Activated T-helper 1 cell treated with anti-CD3 and anti-CD28 coated beads, Interleukin-2, amount 50 U/mL, for 16 hours (primary cell): ENCODE measurements at regions not wholly inside any gene's neighbourhood (a gene's known extent, or its start where the extent isn't known, plus 50 kb on each side); places are given as distances from the start of the nearest gene placed in this dataset.

Experiments used
- DNase-seq, 2 donors: peaks; one replicate each; pipeline ENCODE4 v3.0.0-alpha.2; 2020; ENCODE audit warnings: low read depth in 1 of 2, low spot score in 1 of 2

DNA sequence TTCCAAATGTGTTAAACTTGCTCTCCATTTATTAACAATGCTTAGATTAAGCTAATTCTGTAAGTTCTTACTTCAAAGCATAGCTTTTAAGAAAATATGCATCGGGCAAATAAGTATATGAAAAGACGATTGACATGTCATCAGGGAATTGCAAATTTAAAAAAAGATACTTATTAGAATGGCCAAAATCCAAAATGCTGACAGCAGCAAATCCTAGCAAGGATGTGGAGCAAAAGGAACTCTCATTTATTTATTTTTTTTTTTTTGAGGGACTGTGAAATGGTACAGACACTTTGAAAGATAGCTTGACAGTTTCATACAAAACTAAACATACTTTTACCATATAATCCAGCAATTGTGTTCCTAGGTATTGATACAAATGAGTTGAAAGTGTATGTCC is 779.5 kb upstream of the MDGA2 start:
- no peak for DNase-seq

DNA sequence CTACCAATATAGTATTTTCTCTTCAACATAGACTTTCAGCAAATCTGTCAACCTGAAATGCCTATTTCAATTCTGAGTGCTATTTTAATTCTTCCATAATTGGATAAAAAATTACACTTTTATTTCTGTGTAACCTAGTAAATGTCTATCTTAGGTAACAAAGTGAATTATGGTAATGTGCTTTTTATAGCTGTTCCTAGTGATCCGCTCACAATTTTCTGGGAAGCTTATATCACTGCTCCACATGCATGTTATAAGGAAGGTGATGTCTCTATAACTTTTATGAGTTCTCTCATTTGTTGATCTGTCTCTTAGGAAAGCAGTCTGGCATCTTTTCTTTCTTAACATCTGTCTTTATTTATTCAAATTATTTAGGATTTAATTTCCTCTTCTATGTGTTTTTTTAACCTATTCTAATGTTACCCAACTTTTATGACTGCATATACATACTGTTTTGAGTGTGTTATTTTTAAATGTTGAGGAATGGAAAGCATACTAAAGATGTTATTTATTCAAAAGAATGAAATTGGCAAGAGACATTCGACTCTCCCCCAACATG is 777.1 kb upstream of the MDGA2 start:
- DNase-seq, result no peak

DNA sequence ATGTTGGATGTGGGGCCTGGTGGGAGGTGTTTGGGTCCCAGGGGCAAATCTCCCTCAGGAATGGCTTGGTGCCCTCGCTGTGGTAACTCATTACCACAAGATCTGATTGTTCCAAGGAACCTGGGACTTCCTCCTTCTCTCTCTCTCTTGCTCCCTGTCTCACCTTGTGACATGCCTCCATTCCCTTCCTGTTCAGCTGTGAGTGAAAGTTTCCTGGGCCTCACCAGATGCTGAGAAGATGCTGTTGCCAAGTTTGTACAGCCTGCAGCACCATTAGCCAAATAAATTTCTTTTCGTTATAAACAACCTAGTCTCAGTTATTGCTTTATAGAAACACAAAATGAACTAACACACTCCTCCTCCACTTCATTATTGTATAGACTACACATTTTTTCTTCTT is 759.8 kb upstream of the MDGA2 start:
- DNase-seq, result no peak

DNA sequence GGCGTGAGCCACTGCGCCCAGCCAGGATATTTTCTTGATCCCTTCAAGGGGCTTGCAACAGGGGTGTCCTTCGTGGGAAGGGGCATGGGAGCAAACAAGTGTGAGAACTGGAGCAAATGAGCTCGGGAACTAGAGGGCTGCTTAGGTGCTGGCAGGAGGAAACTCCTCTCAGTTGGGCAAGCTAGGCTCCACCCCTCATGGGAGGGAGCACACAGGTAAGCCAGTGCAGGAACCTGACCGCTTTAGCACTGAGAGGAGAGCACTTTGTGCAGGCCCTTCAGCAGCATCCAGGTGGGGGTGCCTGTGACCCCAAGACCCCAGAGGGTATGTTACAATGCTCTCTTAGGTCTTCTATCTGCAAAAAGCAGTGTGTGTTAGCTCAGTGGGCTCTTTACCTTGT is 755.4 kb upstream of the MDGA2 start:
- DNase-seq, result no peak

DNA sequence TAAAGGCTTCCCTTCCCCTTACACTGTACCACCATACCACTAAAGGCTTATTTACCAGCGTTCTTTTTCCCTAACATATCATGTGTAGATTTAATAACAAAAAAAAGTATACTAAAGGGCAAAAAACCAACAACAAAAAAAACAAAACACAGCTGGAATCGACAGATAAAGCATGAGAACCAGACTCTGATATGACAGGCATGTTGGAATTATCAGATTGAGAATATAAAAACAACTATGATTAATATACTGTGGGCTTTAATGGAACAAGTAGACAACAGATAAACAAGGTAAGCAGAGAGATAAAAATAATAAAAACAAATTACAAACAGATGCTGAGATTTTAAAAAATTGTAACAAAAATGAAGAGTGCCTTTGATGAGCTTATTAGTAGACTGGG is 754.1 kb upstream of the MDGA2 start:
- DNase-seq, result no peak

DNA sequence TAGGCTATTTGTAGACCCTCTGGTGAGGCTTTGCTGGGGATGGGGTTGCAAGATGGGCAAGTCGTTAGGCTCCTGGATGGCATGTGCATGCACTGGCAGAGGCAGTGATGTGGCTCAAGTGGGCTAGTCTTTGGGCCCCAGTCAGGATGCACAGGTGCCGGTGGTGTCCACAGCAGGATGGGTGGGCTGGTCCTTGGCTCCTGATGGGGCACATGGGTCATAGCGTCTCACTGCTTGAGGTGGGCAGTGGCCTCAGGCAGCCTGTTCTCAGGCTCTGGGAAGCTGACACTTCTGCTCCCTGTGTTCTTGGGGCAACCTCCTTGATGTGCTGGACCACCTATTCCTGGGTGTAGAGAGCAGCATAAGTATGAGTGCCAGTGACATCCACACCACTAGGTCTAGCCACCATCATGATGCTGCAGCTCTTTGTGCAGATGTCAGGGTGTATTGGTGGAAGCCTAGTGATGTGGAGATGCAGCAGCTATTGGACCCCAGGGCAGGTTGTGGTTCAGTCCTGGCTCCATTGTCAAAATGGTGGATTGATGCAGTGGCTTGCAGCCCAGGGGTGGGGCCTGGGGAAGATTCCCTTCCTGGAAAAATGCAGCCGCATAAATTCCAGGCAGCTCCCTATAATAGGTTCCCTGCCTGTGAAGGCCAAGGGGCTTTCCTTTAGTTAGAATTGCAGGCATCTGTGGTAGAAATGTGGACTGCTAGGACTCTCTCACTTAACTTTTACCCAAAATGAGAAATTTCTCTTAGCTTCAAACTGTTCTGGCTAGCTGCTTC is 742.5 kb upstream of the MDGA2 start:
- no peak for DNase-seq

DNA sequence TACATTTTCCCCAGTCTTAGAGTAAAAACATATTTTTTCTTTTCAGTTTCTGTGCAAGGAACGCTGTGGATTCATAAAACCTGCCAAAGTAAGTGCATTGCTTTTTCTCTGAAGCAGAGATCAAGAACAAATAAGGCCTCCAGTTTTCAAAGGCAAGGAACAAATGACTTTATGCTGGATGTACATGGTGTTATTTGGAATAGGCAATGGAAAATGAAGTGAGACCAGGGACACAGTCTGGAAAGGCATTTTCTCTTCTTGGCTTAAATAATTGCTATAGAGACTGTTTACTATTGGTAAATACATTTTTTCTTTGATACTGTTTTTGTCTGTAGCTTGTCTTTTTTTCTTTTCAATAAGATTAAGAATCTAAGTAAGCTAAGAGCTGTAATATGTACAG is 725.9 kb upstream of the MDGA2 start:
- no peak for DNase-seq

DNA sequence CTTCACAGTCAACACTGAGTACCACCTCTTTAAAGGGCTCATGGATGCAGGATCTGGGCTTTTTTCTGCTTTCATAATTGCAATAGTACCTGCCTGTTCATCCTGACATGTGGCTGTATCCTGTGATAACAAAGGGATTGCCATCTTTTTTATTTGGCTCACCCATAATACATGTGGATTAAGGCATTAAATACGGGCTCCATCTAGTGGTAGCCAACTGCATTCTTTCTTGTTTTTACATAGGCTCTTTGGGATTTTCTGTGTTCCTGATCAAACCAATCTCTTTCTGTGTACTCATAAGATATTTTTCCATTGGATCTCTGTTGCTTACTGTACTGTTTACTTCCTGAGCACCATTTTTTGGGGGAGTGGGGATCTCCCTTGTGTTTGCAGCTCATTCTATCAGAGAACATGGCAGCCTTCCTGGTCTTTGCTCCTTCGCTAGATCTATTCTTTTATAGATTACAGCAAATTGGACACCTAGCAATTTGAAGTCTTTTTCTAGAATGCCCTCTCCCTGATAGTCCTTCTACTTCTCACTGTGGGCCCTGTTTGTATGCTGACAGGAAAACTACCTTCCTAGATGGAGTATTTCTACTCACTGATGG is 723.4 kb upstream of the MDGA2 start:
- DNase-seq, result no peak

DNA sequence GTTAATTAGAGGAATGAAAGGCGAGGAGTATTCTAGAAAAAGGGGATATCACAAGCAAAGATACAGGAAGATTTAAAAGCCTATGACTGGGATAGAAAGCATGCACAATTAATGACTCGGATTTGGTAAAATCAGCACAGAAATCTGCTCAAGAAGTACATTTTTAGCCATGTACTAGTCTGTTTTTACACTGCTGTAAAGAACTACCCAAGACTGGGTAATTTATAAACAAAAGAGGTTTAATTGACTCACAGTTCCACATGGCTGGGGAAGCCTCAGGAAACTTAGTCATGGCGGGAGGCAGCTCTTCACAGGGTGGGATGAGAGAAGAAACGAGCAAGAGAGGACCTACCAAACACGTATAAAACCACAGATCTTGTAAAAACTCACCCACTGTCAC is 716.3 kb upstream of the MDGA2 start:
- no peak for DNase-seq

DNA sequence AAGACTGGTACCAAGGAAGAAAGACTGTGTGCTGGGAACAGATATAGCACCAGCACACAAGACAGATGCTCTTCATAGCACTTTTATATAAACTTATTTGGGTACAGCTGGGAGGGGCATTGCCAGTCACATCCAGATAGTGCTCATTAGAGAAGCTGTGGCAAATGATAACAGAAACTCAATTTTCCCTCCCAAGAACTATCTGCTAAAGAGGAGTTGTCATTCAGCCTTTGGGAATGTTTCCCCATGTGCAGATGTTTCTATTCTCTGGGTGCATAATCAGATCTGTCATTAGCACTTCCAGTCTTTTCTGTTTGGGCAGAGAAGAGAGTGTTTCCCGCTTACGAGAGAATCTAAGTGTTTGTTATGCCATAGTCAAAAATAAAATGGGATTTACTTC is 714.9 kb upstream of the MDGA2 start:
- no peak for DNase-seq

DNA sequence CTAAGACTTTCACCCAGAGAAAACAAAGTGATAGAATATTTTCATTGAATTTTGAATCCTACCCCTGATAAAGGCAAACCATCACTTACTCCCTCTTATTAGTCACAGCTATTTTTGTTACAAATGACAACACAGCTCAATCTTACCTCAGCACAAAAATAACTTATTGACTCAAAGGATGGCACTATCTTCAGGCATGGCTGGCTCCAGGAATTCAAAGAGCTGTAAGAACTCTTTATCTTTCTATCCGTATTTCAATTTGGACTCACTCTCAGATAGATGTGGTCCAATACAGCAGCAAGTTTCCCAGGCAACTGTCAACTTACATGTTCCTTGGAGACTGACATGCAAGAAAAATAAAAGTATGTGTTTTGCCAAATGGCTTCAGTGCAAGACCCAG is 709.4 kb upstream of the MDGA2 start:
- DNase-seq, result no peak

DNA sequence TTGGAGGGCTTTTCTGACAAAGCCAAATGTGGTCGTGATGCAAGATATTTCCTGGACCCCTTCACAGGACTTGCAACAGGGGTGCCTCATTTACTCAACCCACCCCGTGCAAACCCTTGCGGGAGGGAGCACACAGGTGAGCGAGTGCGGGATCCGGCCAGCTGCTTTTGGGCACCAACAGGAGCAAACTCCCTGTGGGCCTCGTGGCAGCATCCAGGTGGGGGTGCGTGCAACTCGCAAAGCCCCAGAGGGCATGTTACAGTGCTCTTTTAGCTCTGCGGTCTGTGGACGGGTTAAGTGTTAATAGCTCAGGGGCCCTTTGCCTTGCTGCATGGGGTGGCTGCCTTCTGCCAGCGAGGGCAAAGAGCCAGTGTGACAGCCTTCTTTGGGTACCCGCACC is 707.6 kb upstream of the MDGA2 start:
- no peak for DNase-seq

DNA sequence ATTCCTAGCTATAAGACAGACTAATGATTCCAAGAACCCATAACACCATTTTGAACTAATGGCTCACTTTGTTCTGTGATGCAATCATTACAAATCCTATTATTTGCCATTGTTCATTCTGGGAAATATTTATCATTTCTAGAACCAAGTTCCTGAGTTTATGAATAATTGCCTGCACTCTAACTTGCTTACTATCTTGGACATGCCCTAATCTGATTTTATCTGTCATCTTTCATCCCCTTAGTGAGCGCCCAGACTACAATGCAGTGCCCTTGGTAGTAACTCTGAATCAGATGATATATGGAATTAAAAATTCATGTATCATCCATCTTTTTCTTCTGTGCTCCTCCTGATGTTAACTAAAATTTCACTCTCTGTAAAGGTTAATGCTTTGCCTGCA is 703.1 kb upstream of the MDGA2 start:
- DNase-seq, result no peak

DNA sequence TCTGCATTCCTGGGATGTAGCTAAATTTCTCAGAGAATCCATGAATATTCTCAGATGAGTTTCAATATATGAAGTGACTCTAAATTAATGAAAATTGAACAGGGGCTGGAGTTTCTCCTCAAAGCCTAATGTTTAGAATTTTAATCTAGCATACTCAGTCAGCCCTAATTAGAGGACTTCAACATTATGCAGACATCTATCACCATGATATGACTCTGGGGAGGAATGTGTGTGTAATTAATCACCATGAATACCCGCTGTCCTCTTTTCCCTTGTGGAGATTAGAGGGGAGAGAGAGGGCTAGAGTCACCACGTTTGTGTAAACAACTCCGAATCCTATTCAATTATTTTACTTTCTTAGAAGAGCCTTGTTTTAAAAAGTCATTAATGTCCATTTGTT is 698.6 kb upstream of the MDGA2 start:
- no peak for DNase-seq

DNA sequence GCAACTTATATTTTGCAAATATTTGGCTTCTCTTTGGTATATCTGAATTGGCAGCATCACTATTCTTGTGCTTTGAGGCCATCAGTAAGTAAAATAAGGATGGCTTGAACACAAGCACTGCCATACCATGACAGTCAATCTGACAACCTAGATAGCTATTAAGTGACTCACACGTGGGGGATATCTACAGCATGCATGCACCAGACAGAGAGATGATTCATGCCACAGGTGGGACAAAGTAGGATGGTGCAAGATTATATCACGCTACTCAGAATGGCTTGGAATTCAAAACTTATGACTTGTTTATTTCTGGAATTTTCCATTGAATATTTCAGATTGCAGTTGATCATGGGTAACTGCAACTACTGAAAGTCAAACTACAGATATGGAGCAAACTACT is 675.6 kb upstream of the MDGA2 start:
- no peak for DNase-seq

DNA sequence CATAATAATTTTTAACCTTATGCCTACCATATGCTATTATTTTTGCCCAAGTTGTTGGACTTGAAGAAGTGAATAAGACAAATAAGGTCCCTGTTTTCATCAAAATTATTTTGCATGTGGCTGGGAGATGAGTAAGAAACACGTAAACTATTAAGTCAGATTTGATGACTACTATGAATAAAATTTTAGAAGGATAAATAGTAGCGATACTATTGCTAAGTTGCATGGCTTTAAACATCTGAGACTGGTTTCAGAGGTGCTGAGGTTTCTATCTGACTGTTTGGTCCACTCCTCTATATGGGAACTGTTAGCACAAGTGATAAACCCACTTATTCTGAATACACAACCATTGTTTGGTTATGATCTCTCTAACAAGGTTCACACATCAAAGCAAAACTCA is 674.3 kb upstream of the MDGA2 start:
- DNase-seq, result no peak

DNA sequence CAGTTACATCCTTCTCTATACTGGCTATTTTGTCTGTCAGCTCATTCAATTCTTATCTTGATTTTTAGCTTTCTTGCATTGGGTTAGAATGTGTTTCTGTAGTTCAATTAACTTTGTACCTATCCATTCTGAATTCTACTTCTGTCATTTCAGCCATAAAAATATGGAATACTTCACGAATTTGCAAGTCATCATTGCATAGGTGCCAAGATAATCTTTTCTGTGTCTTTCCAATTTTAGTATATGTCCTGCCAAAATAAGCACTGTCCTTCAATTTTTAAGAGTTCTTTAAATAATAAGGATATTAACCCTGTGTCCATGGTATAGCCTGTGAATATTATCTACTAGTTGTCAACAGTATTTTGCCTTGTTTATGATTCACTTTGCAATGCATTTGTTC is 665.7 kb upstream of the MDGA2 start:
- DNase-seq, result no peak

DNA sequence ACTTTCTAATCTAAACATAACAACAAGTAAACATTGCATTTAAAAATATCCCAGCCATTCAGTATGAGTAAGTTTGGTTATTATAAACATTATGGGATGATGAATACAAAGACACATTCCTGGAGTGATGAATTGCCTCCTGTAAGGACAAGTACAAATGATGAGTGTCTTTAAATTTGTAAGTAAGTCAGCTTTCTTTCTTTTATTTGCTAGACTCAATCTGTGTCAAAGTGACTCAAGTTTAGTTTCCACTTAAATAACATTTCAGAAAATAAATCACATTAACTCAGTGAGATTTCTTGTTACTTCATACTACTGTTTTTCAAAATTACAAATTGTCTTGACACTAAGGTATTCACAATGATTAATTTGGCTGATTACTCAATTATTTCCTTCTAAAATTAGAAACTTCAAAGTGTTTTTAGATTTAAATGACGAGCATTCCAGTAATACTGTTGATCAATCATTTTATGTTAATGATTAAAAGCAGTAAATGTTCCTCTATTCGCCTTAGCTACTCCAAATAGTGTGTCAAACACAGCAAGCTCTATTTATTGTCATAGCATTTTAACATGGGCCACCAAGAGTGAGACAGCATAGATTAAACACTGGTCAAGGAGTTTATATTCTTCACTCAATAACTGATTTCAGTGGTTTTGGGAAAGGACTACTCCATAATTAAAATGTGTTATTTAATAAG is 658.0 kb upstream of the MDGA2 start:
- no peak for DNase-seq

DNA sequence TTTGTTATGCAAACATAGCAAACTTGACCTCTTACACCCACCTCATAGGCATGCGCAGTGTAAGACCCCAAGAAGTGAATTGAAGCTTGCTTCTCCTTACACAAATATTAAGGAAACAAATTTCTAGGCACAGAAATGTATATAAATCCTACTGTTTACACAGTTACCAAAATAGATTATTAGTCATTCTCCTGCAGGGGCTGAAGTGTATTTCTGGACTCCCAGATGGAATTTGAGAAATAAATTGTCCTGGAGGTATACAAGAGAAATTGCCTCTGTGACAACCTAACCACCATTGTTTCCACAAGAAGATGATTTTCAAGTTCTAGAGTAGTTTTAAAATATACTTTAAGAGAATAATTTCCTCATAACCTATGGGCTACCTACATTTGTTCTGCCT is 656.0 kb upstream of the MDGA2 start:
- DNase-seq, result no peak

DNA sequence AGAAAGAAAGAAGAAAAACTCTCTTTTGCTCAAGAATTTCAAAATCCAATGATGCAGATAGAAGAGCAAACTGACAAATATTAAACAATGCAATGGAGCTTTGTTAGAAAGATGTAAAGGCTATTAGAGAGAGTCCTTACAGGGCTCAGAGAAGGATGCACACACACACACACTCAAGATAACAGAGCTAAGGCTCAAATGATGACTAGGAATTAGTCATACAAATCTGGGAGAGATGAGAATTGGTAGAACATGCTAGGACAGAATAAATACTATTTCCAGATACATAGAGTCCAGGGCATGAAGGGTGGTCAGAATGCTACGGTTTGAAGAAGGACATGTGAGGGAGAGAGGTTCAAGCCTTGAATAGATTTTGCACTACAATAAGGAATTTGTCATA is 650.1 kb upstream of the MDGA2 start:
- DNase-seq, result no peak

DNA sequence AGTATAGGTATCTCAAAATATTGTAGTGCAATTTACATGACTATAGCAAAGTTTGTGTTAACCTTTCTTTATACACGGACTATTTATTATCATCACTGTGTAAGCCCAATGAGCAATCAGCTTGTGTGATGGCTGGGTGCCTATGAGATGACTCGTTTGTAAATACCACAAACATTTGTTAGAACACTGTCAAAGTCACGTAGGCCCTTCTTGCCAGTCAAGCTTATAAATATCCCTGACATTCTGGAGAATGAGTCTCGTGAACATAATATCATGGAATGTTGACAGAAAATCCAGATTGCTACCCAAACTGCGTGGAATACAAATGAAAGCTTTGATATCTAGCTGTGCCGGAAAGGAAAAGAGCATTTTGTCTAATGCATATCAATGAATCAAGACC is 648.3 kb upstream of the MDGA2 start:
- no peak for DNase-seq

DNA sequence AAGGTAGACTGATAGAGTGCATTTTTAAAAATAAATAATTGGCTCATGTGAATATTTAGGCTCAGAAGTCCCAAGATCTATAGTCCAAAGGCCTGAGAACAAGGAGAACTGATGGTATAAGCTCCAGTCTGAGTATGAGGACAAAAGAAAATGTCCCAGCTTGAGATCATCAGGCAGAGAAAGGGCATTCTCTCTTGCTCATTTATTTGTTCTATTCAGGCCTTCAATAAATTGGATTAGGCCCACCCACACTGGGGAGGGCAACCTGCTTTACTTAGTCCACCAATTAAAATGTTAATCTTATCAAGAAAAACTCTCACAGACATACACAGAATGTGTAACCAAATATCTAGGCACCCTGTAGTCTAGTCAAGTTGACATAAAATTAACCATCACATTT is 644.4 kb upstream of the MDGA2 start:
- DNase-seq, result no peak
